22Rv1 (cell line): ENCODE measurements at regions not wholly inside any gene's neighbourhood (a gene's known extent, or its start where the extent isn't known, plus 50 kb on each side); places are given as distances from the start of the nearest gene placed in this dataset.

Source experiments
- CTCF ChIP-seq: fragments of 450-650 bp; IDR thresholded peaks from 2 replicates; pipeline ENCODE4 v1.5.1; 2017; ENCODE audit warnings: mild to moderate bottlenecking
- ZFX ChIP-seq: fragments of 450-650 bp; IDR thresholded peaks from 2 replicates; pipeline ENCODE4 v1.6.1; 2017; ENCODE audit warnings: antibody characterized with exemption, borderline replicate concordance

GRCh38 chr13:76783798-76784197 lies 102.4 kb downstream of the KCTD12 start:
- TF ChIP-seq CTCF (no peak), ZFX (no peak)
